ENCODE measurements at regions not wholly inside any gene's neighbourhood (a gene's known extent, or its start where the extent isn't known, plus 50 kb on each side); places are given as distances from the start of the nearest gene placed in this dataset.

DNA sequence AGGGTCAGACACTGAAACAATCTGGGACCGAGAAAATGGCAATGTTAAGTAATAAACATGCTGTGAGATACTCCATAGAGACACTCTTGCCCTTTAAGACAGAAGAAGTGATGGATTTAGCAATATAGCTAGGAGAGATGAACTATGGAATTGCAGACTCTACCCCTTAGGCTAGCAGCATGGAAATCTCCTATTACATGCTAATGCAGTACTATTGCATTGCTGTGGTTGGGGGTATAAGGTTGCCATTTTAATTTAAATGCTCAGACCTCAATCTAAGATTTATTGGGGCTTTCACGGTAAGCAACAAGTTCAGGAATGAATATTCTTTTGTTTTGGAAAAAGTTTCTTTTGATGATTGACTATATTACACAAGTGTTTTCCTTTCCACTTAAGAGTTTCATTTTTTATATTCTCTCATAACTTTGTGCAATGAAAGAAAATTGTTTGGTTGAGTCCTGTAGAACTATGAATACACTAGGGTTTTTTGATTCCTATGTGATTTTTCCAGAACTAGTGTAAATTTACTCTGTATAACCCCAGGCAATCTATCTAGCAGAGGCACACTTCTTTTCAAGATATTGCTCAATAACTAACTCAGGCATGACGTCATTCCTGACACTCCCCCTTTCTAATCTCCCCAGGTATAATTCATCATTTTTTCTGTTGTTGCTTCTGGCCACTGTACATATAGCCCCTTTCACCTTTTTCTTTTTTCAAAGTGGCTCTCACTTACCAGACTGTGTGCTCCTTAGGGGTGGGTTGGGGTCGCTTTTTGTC, 394.7 kb upstream of the KLF12 start:
- TF ChIP-seq, protein P1, sequence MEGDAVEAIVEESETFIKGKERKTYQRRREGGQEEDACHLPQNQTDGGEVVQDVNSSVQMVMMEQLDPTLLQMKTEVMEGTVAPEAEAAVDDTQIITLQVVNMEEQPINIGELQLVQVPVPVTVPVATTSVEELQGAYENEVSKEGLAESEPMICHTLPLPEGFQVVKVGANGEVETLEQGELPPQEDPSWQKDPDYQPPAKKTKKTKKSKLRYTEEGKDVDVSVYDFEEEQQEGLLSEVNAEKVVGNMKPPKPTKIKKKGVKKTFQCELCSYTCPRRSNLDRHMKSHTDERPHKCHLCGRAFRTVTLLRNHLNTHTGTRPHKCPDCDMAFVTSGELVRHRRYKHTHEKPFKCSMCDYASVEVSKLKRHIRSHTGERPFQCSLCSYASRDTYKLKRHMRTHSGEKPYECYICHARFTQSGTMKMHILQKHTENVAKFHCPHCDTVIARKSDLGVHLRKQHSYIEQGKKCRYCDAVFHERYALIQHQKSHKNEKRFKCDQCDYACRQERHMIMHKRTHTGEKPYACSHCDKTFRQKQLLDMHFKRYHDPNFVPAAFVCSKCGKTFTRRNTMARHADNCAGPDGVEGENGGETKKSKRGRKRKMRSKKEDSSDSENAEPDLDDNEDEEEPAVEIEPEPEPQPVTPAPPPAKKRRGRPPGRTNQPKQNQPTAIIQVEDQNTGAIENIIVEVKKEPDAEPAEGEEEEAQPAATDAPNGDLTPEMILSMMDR (IDR thresholded peaks at IDR 0.05): no peak
- TF ChIP-seq POLR2A (IDR thresholded peaks at IDR 0.05): no peak
